K562 (cell line): ENCODE measurements at regions not wholly inside any gene's neighbourhood (a gene's known extent, or its start where the extent isn't known, plus 50 kb on each side); places are given as distances from the start of the nearest gene placed in this dataset.

Source experiments
- ATAC-seq: fragments of 200-7000 bp; cut with Tn5 transposase; 3 replicates; pipeline ENCODE4 v1.9.1; 2020; ENCODE audit warnings: moderate library complexity
- BruUV-seq: library from RNA; stranded (reverse); fragments of 400-500 nt; replicated peaks from 2 replicates; lab custom pipeline; 2021; lab: Mats Ljungman, UMichigan
- CTCF ChIA-PET: fragments of 300-600 bp; formaldehyde crosslinking; extraction: SDS; loops from one replicate; lab custom pipeline; 2021; ENCODE audit warnings: low intra/inter-chr PET ratio; lab: Yijun Ruan, JAX
- POLR2A ChIA-PET: fragments of 300-600, 350-650 bp; sonication (Branson Sonifier 250); formaldehyde crosslinking; extraction: SDS; loops from one replicate; lab custom pipeline; 2021; ENCODE audit warnings: antibody characterized with exemption, inconsistent platforms; lab: Yijun Ruan, JAX
- DNase-seq, 4 experiments: peaks; one replicate each; pipeline versions ENCODE4 v3.0.0 to v3.0.0-alpha.2; 2011 to 2018; ENCODE audit warnings: low spot score in 3 of 4, mixed read lengths in 3 of 4; ENCODE audit errors: extremely low read depth in 1 of 4
- FAIRE-seq: peaks from 2 replicates; lab custom pipeline; 2011; peaks lifted over from hg19 to GRCh38; lab: Jason Lieb, UNC
- H2AFZ ChIP-seq: 2 replicates; pipeline ENCODE4 v1.6.0; 2011; ENCODE audit warnings: low read depth, low read length, control low read depth, inconsistent platforms
- H3K27ac ChIP-seq: fragments of 200-600 bp; 3 replicates; pipeline ENCODE4 v1.8.0; 2011; ENCODE audit warnings: low read depth, mild to moderate bottlenecking, control low read depth, inconsistent platforms, low read length, moderate library complexity, mixed read lengths; ENCODE audit errors: extremely low read depth
- H3K27me3 ChIP-seq, 2 experiments: fragments of 300-600 bp in 1 of 2; 2 replicates in 1 of 2; 3 replicates in 1 of 2; pipeline versions ENCODE4 v1.6.0 to v1.8.0; 2011; ENCODE audit warnings: inconsistent platforms in 2 of 2, low read length in 2 of 2, mild to moderate bottlenecking in 1 of 2, mixed read lengths in 1 of 2, moderate library complexity in 1 of 2; ENCODE audit not compliant: control insufficient read depth in 2 of 2, insufficient read depth in 2 of 2
- H3K36me3 ChIP-seq: fragments of 300-600 bp; 3 replicates; pipeline ENCODE4 v1.8.0; 2011; ENCODE audit warnings: mild to moderate bottlenecking, low read length, inconsistent platforms; ENCODE audit not compliant: control insufficient read depth, insufficient read depth
- H3K4me1 ChIP-seq, 2 experiments: fragments of 200-600 bp in 1 of 2; replicated peaks in 1 of 2; 2 replicates in 1 of 2; 3 replicates in 1 of 2; pipeline versions ENCODE4 v1.5.1 to v1.8.0; 2011; ENCODE audit warnings: inconsistent platforms in 2 of 2, low read length in 2 of 2, mild to moderate bottlenecking in 1 of 2, mixed read lengths in 1 of 2, moderate library complexity in 1 of 2; ENCODE audit not compliant: control insufficient read depth in 2 of 2, insufficient read depth in 2 of 2
- H3K4me2 ChIP-seq: 2 replicates; pipeline ENCODE4 v1.6.1; 2011; ENCODE audit warnings: low read length, control low read depth, inconsistent platforms, mixed read lengths; ENCODE audit not compliant: insufficient read depth
- H3K4me3 ChIP-seq: fragments of 200-600 bp; sonication (generic), shearing (Covaris generic); 2 replicates; pipeline ENCODE4 v1.5.1; 2016; ENCODE audit warnings: control low read depth, inconsistent platforms
- H3K79me2 ChIP-seq: fragments of 200-600 bp; 3 replicates; pipeline ENCODE4 v1.8.0; 2011; ENCODE audit warnings: low read length, inconsistent platforms; ENCODE audit not compliant: control insufficient read depth, insufficient read depth
- H3K9ac ChIP-seq, 2 experiments: 2 replicates each; pipeline versions ENCODE4 v1.6.0 to v1.6.1; 2011; ENCODE audit warnings: low read depth in 2 of 2, low read length in 2 of 2, control low read depth in 1 of 2, inconsistent platforms in 1 of 2, mild to moderate bottlenecking in 1 of 2, mixed read lengths in 1 of 2; ENCODE audit not compliant: insufficient read depth in 1 of 2
- H3K9me1 ChIP-seq: one replicate; pipeline ENCODE4 v1.6.0; 2011; ENCODE audit warnings: inconsistent platforms, mild to moderate bottlenecking, low read length, moderate library complexity; ENCODE audit not compliant: control insufficient read depth, insufficient read depth
- H3K9me3 ChIP-seq: replicated peaks from 2 replicates; pipeline ENCODE4 v1.5.1; 2011; ENCODE audit warnings: low read depth, low read length, inconsistent platforms; ENCODE audit not compliant: control insufficient read depth, insufficient read depth
- H4K20me1 ChIP-seq: replicated peaks from 2 replicates; pipeline ENCODE4 v1.6.1; 2011; ENCODE audit warnings: low read length, inconsistent platforms, mixed read lengths; ENCODE audit not compliant: control insufficient read depth, insufficient read depth
- CBFA2T3 ChIP-seq: fragments of 450-650 bp; IDR thresholded peaks from 2 replicates; pipeline ENCODE4 v1.6.1; 2017
- CCAR2 ChIP-seq: fragments of 200-400 bp; formaldehyde crosslinking; IDR thresholded peaks from 2 replicates; pipeline ENCODE4 v1.6.1; 2017; ENCODE audit warnings: mild to moderate bottlenecking, low read depth, low read length
- COPS2 ChIP-seq: fragments of 450-650 bp; conservative IDR thresholded peaks from 2 replicates; pipeline ENCODE4 v1.6.1; 2016; ENCODE audit warnings: mild to moderate bottlenecking, moderate library complexity
- FOXP4 ChIP-seq: sonication (generic); formaldehyde crosslinking; IDR thresholded peaks from 2 replicates; pipeline ENCODE4 v1.8.0; 2022; ENCODE audit warnings: mild to moderate bottlenecking, missing genetic modification reagents, borderline replicate concordance
- HIVEP1 ChIP-seq: fragments of 250-450 bp; sonication (Bioruptor Pico); IDR thresholded peaks from 2 replicates; pipeline ENCODE4 v1.4.0; 2020; ENCODE audit warnings: mild to moderate bottlenecking
- HMG20B ChIP-seq: fragments of 250-450 bp; sonication (Bioruptor Pico); IDR thresholded peaks from 2 replicates; pipeline ENCODE4 v1.5.0; 2021; ENCODE audit warnings: mild to moderate bottlenecking
- MTA3 ChIP-seq: fragments of 450-650 bp; formaldehyde crosslinking; IDR thresholded peaks from 2 replicates; pipeline ENCODE4 v1.6.1; 2017; ENCODE audit warnings: mild to moderate bottlenecking, borderline replicate concordance
- NR2F6 ChIP-seq: fragments of 450-650 bp; formaldehyde crosslinking; IDR thresholded peaks from 2 replicates; pipeline ENCODE4 v1.4.0; 2020; ENCODE audit warnings: mild to moderate bottlenecking
- RNF2 ChIP-seq: sonication (generic); IDR thresholded peaks from 2 replicates; pipeline ENCODE4 v1.6.1; 2016
- ZBTB1 ChIP-seq: sonication (generic); formaldehyde crosslinking; IDR thresholded peaks from 2 replicates; pipeline ENCODE4 v1.8.1; 2023; ENCODE audit warnings: missing genetic modification reagents, low read depth, mild to moderate bottlenecking, borderline replicate concordance
- ZNF311 ChIP-seq: fragments of 250-450 bp; sonication (Bioruptor Pico); IDR thresholded peaks from 2 replicates; pipeline ENCODE4 v1.4.0; 2020; ENCODE audit warnings: mild to moderate bottlenecking, moderate library complexity
- WGBS: fragments of 100-300 bp; shearing (Covaris generic); methylation state at CpG from one replicate; pipeline ENCODE4 v1.1.6; 2016; ENCODE audit warnings: low coverage, mixed read lengths; ENCODE audit not compliant: insufficient coverage; ENCODE audit errors: missing lambda C conversion rate; 5-methylcytosine and 5-hydroxymethylcytosine counted together
- in situ Hi-C: fragments of 300-500 bp; cut with MboI; formaldehyde crosslinking; loops from 4 replicates; pipeline ENCODE4 v1.15.0; 2018; ENCODE audit warnings: inconsistent platforms, mixed read lengths
- intact Hi-C: fragments of 100-400 bp; cut with micrococcal nuclease; formaldehyde crosslinking; loops from 2 replicates; pipeline ENCODE4 v1.14.2; 2022

GRCh38 chr4:97305351-97305750 lies 837.9 kb downstream of the STPG2 start:
- no peaks in the 10 kb centered on the region for H3K9me3 ChIP-seq
- H3K27me3 ChIP-seq: no peaks in the 10 kb centered on the region
- intact Hi-C loops (no loop called here), in situ Hi-C loops (no loop called here)
- H3K9ac ChIP-seq: no peak overlapping the region
- no peak overlapping the region for H3K27ac ChIP-seq
- no peaks in the 10 kb centered on the region for H3K79me2 ChIP-seq
- H3K4me1 ChIP-seq: no peaks in the 10 kb centered on the region
- no peaks in the 10 kb centered on the region for H3K9me1 ChIP-seq
- H2AFZ ChIP-seq: no peak overlapping the region
- H3K4me3 ChIP-seq: no peak overlapping the region
- ATAC-seq (no peak), DNase-seq (no peak), FAIRE-seq (no peak)
- ChIA-PET CTCF (no interaction called here), POLR2A (no interaction called here)
- BruUV-seq: no TSS peak
- 3% methylated on average over 2 of the region's 2 CpGs for WGBS
- no peak for TF ChIP-seq NR2F6 (CRISPR knock-in tag)
- TF ChIP-seq CCAR2: no peak
- no peak for TF ChIP-seq RNF2
- no peak for TF ChIP-seq ZBTB1 (CRISPR knock-in tag)
- no peak for TF ChIP-seq HMG20B
- TF ChIP-seq HIVEP1 (CRISPR knock-in tag): no peak
- no peaks in the 10 kb centered on the region for H3K36me3 ChIP-seq
- H4K20me1 ChIP-seq: no peaks in the 10 kb centered on the region
- no peak overlapping the region for H3K4me2 ChIP-seq

GRCh38 chr4:97309121-97309520 lies 834.2 kb downstream of the STPG2 start:
- CTCF ChIA-PET: no interaction called here
- no peak overlapping the region for H3K4me3 ChIP-seq
- H3K27me3 ChIP-seq: no peaks in the 10 kb centered on the region
- no peak overlapping the region for H3K9ac ChIP-seq
- DNase-seq: no peak
- FAIRE-seq: no peak
- TF ChIP-seq CBFA2T3 (no peak), ZNF311 (CRISPR knock-in tag) (no peak), COPS2 (no peak), ZBTB1 (CRISPR knock-in tag) (no peak), FOXP4 (CRISPR knock-in tag) (no peak), MTA3 (no peak)
- no peaks in the 10 kb centered on the region for H3K4me1 ChIP-seq
- no TSS peak for BruUV-seq
- H4K20me1 ChIP-seq: no peaks in the 10 kb centered on the region
- H3K4me2 ChIP-seq: no peak overlapping the region
- H3K9me1 ChIP-seq: no peaks in the 10 kb centered on the region
- ATAC-seq: no peak
- intact Hi-C loops: no loop called here
- no peaks in the 10 kb centered on the region for H3K79me2 ChIP-seq
- no peaks in the 10 kb centered on the region for H3K36me3 ChIP-seq
- no peak overlapping the region for H3K27ac ChIP-seq
- POLR2A ChIA-PET: no interaction called here
- no peaks in the 10 kb centered on the region for H3K9me3 ChIP-seq
- in situ Hi-C loops: no loop called here
- H2AFZ ChIP-seq: no peak overlapping the region
